Cardiac muscle cell (in vitro differentiated cells and primary cell): ENCODE measurements at regions not wholly inside any gene's neighbourhood (a gene's known extent, or its start where the extent isn't known, plus 50 kb on each side); places are given as distances from the start of the nearest gene placed in this dataset.
A peak's percentile ranks its signal among the peaks of the same experiment; 100 is the strongest.

ENCODE experiments used
- DNase-seq, 2 donors: peaks; one replicate each; pipeline versions ENCODE4 v3.0.0 to v3.0.0-alpha.2; 2010 to 2017; ENCODE audit warnings: low read depth in 1 of 2, low spot score in 1 of 2
- H3K27ac ChIP-seq: fragments of 200-600 bp; sonication (generic); 2 replicates; pipeline ENCODE4 v1.5.1; 2016
- H3K27me3 ChIP-seq: fragments of 200-600 bp; sonication (generic); 2 replicates; pipeline ENCODE4 v1.6.0; 2016; ENCODE audit warnings: control low read depth
- H3K36me3 ChIP-seq: fragments of 200-600 bp; sonication (generic); 2 replicates; pipeline ENCODE4 v1.5.1; 2016; ENCODE audit warnings: control low read depth
- H3K4me1 ChIP-seq: fragments of 200-600 bp; sonication (generic); 2 replicates; pipeline ENCODE4 v1.8.1; 2017; ENCODE audit warnings: low read depth, mild to moderate bottlenecking, mixed run types
- H3K4me3 ChIP-seq: fragments of 200-600 bp; sonication (generic); 2 replicates; pipeline ENCODE4 v1.5.1; 2016; ENCODE audit warnings: mild to moderate bottlenecking
- H3K9me3 ChIP-seq: fragments of 200-600 bp; sonication (generic); 2 replicates; pipeline ENCODE4 v1.5.1; 2017; ENCODE audit warnings: low read depth, mild to moderate bottlenecking, control low read depth
- TF ChIP-seq, protein P1 (sequence below): IDR thresholded peaks from 2 replicates; pipeline ENCODE4 v1.5.1; 2012; ENCODE audit warnings: low read depth, mild to moderate bottlenecking, low read length

DNA sequence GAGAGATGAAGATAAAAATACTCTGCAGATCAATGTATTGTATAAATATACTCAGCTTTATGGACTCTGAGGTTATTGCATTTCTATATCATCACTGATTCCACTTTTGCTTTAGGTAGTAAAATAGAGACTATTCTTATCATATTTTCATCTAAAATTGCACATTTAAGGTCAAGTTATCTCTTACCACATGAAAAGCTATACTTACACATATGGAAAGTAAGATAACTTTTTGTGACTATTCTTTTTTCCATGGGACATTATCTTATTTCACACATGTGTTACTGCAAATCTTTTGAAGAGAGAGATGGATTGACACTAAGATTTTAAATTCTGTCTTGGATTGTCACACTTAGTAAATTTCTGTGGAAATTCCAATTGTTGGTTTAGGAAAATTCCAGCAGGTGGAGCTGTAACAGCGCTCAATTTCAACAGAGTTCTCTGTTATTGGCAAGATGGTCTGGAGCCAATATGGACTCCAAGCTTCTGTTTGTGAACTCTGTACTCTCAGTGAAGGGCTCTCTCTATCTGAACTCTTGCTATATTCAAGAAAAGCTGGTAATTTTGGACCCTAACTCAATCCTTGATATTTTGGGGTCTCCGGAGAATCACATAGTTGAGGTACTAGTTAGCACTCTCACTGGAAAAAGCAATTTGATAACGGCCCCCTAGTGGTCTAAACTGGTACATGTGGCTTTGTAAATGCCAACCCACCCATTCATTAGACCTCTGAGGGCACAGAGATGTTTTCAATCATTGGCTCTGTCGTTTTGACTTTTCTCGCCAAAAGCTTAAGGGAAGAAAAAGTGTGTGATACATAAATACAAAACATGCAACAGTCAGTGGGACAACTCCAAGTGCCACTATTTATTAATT is 429.7 kb downstream of the ETS1 start:
- no peak overlapping the region for H3K27ac ChIP-seq
- DNase-seq, result peak; percentile 75 to 86
- TF ChIP-seq, protein P1, sequence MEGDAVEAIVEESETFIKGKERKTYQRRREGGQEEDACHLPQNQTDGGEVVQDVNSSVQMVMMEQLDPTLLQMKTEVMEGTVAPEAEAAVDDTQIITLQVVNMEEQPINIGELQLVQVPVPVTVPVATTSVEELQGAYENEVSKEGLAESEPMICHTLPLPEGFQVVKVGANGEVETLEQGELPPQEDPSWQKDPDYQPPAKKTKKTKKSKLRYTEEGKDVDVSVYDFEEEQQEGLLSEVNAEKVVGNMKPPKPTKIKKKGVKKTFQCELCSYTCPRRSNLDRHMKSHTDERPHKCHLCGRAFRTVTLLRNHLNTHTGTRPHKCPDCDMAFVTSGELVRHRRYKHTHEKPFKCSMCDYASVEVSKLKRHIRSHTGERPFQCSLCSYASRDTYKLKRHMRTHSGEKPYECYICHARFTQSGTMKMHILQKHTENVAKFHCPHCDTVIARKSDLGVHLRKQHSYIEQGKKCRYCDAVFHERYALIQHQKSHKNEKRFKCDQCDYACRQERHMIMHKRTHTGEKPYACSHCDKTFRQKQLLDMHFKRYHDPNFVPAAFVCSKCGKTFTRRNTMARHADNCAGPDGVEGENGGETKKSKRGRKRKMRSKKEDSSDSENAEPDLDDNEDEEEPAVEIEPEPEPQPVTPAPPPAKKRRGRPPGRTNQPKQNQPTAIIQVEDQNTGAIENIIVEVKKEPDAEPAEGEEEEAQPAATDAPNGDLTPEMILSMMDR, result peak; percentile 93
- peak overlapping the region; percentile 11 for H3K4me3 ChIP-seq
- H3K27me3 ChIP-seq, result peaks cover 9% of the 10 kb centered on the region
- H3K4me1 ChIP-seq, result peaks cover 4% of the 10 kb centered on the region
- no peaks in the 10 kb centered on the region for H3K36me3 ChIP-seq
- H3K9me3 ChIP-seq, result no peaks in the 10 kb centered on the region

DNA sequence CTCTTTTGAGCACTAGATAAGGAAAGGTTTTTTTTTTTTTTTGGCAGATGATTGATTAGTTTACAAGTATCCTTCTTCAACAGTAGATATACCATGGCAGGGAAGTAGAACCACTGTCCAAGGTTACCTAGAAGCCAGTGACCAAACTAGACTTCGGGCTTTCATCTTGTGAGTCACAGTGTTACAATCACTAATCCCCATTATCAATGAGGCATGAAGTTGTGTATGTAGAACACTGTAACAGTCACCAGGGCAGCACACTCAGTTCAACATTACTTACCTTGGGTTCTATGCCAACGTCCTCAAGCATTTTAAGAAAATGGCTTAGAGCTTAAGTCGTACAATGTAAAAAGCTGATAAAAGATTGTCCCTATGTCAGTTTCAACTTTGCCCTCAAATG is 430.9 kb downstream of the ETS1 start:
- peaks cover 8% of the 10 kb centered on the region for H3K27me3 ChIP-seq
- no peaks in the 10 kb centered on the region for H3K9me3 ChIP-seq
- H3K27ac ChIP-seq, result no peak overlapping the region
- DNase-seq, result no peak
- H3K4me1 ChIP-seq, result peaks cover 4% of the 10 kb centered on the region
- TF ChIP-seq, protein P1, result no peak
- no peaks in the 10 kb centered on the region for H3K36me3 ChIP-seq
- H3K4me3 ChIP-seq, result no peak overlapping the region

DNA sequence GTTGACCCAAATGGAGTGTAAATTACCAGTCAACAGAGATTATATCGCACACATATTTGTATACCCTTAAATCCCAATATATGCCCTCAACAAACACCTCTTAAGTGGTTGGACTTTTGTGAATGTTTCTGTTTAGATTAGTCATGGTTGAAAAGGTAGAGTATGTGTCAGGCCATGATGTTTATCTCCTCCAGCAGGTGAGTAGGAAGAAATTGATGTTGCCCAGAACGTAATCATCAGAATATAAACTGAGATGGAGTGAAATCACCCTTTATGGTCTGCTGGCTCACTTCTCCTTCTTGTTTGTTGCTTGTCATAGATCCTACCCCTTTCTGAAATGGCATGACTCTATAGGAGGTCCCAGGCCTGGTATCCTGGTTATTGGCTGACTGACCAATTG is 431.8 kb downstream of the ETS1 start:
- TF ChIP-seq, protein P1, result no peak
- Histone ChIP-seq H3K27me3 (peaks cover 5% of the 10 kb centered on the region), H3K9me3 (no peaks in the 10 kb centered on the region), H3K27ac (no peak overlapping the region), H3K4me1 (peaks cover 4% of the 10 kb centered on the region), H3K4me3 (no peak overlapping the region), H3K36me3 (no peaks in the 10 kb centered on the region)
- DNase-seq, result no peak

DNA sequence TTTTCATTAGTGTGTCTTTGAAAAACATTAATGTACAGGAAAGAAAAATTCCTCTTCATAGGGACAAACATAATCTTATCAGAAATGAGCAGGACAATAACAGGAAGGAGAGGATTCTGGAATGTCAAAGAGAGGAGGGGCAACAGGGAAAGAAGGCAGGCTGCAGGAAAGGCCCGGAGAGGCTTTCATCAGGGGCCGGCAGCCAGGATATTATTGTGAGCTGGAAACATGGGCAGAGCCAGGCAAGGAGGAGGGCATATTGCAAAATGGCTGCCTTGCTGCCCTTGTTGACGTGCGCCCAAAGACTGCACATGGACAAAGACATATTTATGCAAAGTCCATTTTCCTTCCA is 433.7 kb downstream of the ETS1 start:
- H3K4me3 ChIP-seq, result no peak overlapping the region
- no peaks in the 10 kb centered on the region for H3K27me3 ChIP-seq
- no peak overlapping the region for H3K27ac ChIP-seq
- peak in 1 of 2 donors; percentile 49 for DNase-seq
- TF ChIP-seq, protein P1, result no peak
- H3K4me1 ChIP-seq, result peaks cover 4% of the 10 kb centered on the region
- no peaks in the 10 kb centered on the region for H3K9me3 ChIP-seq
- H3K36me3 ChIP-seq, result no peaks in the 10 kb centered on the region

DNA sequence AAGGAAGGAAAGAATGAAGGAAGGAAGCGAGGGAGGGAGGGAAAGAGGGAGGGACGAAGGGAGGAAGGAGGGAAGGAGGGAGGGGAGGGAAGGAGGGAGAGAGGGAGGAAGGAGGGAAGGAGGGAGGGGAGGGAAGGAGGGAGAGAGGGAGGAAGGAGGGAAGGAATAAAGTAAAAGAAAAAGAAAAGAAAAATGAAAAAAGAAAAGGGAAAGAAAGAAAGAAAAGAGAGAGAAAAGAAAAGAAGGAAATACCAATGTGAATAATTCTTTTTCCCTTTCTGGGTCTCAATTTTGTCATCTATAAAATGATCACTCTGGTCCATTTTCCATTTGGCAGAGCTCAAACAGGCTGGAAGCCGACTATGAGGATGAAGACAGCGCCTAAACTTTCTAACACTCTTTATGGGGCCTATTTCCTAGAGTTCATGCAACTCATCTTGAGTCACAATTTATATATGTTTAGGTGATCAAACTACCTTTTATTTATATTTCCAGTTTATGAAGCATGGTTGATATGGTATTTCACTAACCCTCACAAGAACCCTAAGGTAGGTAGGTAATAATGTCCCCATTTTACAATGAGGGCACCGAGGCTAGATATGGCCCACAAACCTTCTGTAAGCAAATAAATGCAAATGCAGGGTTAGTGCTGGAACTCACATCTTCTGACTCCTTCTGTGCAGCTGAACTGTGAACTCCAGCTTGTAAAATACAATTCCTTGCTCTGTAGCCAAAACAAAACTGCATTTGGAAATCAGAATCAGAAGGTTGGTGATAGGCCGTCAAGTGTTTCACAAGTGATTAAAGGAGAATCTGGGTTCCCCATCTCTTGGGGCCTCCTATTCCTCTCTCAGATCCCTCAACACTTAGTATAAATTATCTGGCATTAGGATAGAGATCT is 434.3 kb downstream of the ETS1 start:
- Histone ChIP-seq H3K27ac (no peak overlapping the region), H3K27me3 (no peaks in the 10 kb centered on the region), H3K36me3 (no peaks in the 10 kb centered on the region), H3K4me3 (no peak overlapping the region), H3K9me3 (no peaks in the 10 kb centered on the region), H3K4me1 (peaks cover 4% of the 10 kb centered on the region)
- TF ChIP-seq, protein P1, result no peak
- DNase-seq, result peak in 1 of 2 donors; percentile 47
